H1 (cell line): ENCODE measurements at regions not wholly inside any gene's neighbourhood (a gene's known extent, or its start where the extent isn't known, plus 50 kb on each side); places are given as distances from the start of the nearest gene placed in this dataset.

Source experiments
- ATF2 ChIP-seq: IDR thresholded peaks from 2 replicates; pipeline ENCODE4 v1.6.1; 2012; ENCODE audit warnings: low read length, inconsistent platforms
- RBBP5 ChIP-seq: IDR thresholded peaks from 2 replicates; pipeline ENCODE4 v1.7.1; 2012; ENCODE audit warnings: low read depth, mild to moderate bottlenecking, inconsistent platforms, low read length, moderate library complexity, borderline replicate concordance
- SIRT6 ChIP-seq: IDR thresholded peaks from one replicate; pipeline ENCODE4 v1.7.1; 2012; ENCODE audit warnings: low read length, inconsistent platforms
- SP2 ChIP-seq: IDR thresholded peaks from 2 replicates; pipeline ENCODE4 v1.6.1; 2012; ENCODE audit warnings: mild to moderate bottlenecking, low read length, inconsistent platforms
- YY1 ChIP-seq: IDR thresholded peaks from 2 replicates; pipeline ENCODE4 v1.6.1; 2011; ENCODE audit warnings: low read depth, mild to moderate bottlenecking, low read length

GRCh38 chr15:97177151-97177577 is 783.3 kb upstream of the ARRDC4 start (continued):
- TF ChIP-seq SIRT6, result no peak
- TF ChIP-seq SP2, result no peak
- peak; percentile 62; the same call in 1 of the 2 replicates for TF ChIP-seq YY1
- TF ChIP-seq ATF2, result no peak
- no peak; the same call in 1 of the 2 replicates for TF ChIP-seq RBBP5
- TF ChIP-seq, all 59 proteins: peak for 5
